Activated CD8-positive, alpha-beta T cell treated with anti-CD3 and anti-CD28 coated beads, Interleukin-2, amount 10 ng/mL, durations not matched to agents 7 days and 5 days (primary cell): ENCODE measurements at regions not wholly inside any gene's neighbourhood (a gene's known extent, or its start where the extent isn't known, plus 50 kb on each side); places are given as distances from the start of the nearest gene placed in this dataset. TPM values are rescaled to one million over a fixed set of nuclear protein-coding genes. Genes with fewer than 3 reads are reported as not detected.

Experiments used
- ATAC-seq: fragments of 150-1000 bp; cut with Tn5 transposase; one replicate; pipeline ENCODE4 v1.10.0; 2021; ENCODE audit warnings: moderate library complexity
- CTCF ChIA-PET: fragments of 350-600 bp; sonication (Branson Sonifier 250); formaldehyde crosslinking; loops from one replicate; lab custom pipeline; 2021; ENCODE audit warnings: antibody characterized with exemption; lab: Charles Lee
- POLR2A ChIA-PET: fragments of 350-600 bp; sonication (Branson Sonifier 250); formaldehyde crosslinking; loops from one replicate; lab custom pipeline; 2021; ENCODE audit warnings: antibody characterized with exemption; lab: Charles Lee
- DNase-seq: peaks from one replicate; pipeline ENCODE4 v3.0.0-alpha.2; 2020
- H3K27ac Mint-ChIP-seq: one replicate; pipeline ENCODE4 v1.8.0; 2021; ENCODE audit warnings: mild to moderate bottlenecking, mixed read lengths
- H3K27me3 Mint-ChIP-seq: one replicate; pipeline ENCODE4 v1.8.0; 2021; ENCODE audit warnings: low read depth, mixed read lengths
- H3K36me3 Mint-ChIP-seq: one replicate; pipeline ENCODE4 v1.8.0; 2021; ENCODE audit warnings: low read depth, mixed read lengths
- H3K4me1 Mint-ChIP-seq: one replicate; pipeline ENCODE4 v1.8.0; 2021; ENCODE audit warnings: low read depth, mixed read lengths
- H3K4me3 Mint-ChIP-seq: one replicate; pipeline ENCODE4 v1.8.0; 2021; ENCODE audit warnings: mild to moderate bottlenecking, mixed read lengths
- H3K9me3 Mint-ChIP-seq: one replicate; pipeline ENCODE4 v1.8.0; 2022; ENCODE audit warnings: mixed read lengths; ENCODE audit not compliant: insufficient read depth
- microRNA-seq: library from miRNA; unstranded; fragments of <30 nt; microRNA quantifications from one replicate; pipeline ENCODE4 v1.2.0, GENCODE V29; 2022

- POLR2A ChIA-PET: no interaction called here
- no peak for DNase-seq
- no peak overlapping the region for H3K4me3 Mint-ChIP-seq
- H3K27me3 Mint-ChIP-seq: no peaks in the 10 kb centered on the region
- peaks cover 3% of the 10 kb centered on the region for H3K4me1 Mint-ChIP-seq
- H3K36me3 Mint-ChIP-seq: no peaks in the 10 kb centered on the region
- no peak for ATAC-seq
- H3K9me3 Mint-ChIP-seq: no peaks in the 10 kb centered on the region
- CTCF ChIA-PET: no interaction called here
- no peak overlapping the region for H3K27ac Mint-ChIP-seq
Observed at GRCh38 chr12:112714166-112714710, 77.3 kb upstream of the RPH3A start.

- ChIA-PET POLR2A (no interaction called here), CTCF (no interaction called here)
- no peak overlapping the region for H3K27ac Mint-ChIP-seq
- no peak overlapping the region for H3K4me3 Mint-ChIP-seq
- H3K27me3 Mint-ChIP-seq: peaks cover 9% of the 10 kb centered on the region
- H3K4me1 Mint-ChIP-seq: peaks cover 3% of the 10 kb centered on the region
- H3K36me3 Mint-ChIP-seq: no peaks in the 10 kb centered on the region
- DNase-seq: no peak
- no peak for ATAC-seq
- no peaks in the 10 kb centered on the region for H3K9me3 Mint-ChIP-seq
Observed at GRCh38 chr12:112716099-112717093, 75.2 kb upstream of the RPH3A start.

GRCh38 chr12:112728864-112729263, 62.7 kb upstream of the RPH3A start:
- ChIA-PET CTCF (no interaction called here), POLR2A (no interaction called here)
- H3K36me3 Mint-ChIP-seq: no peaks in the 10 kb centered on the region
- H3K27ac Mint-ChIP-seq: no peak overlapping the region
- H3K27me3 Mint-ChIP-seq: no peaks in the 10 kb centered on the region
- no peak for ATAC-seq
- no peak overlapping the region for H3K4me3 Mint-ChIP-seq
- DNase-seq: no peak
- H3K4me1 Mint-ChIP-seq: no peaks in the 10 kb centered on the region
- no peaks in the 10 kb centered on the region for H3K9me3 Mint-ChIP-seq

- DNase-seq (no peak), ATAC-seq (no peak)
- H3K27me3 Mint-ChIP-seq: peaks cover 3% of the 10 kb centered on the region
- no peaks in the 10 kb centered on the region for H3K4me1 Mint-ChIP-seq
- ChIA-PET POLR2A (no interaction called here), CTCF (no interaction called here)
- H3K4me3 Mint-ChIP-seq: no peak overlapping the region
- no peak overlapping the region for H3K27ac Mint-ChIP-seq
- no peaks in the 10 kb centered on the region for H3K36me3 Mint-ChIP-seq
- no peaks in the 10 kb centered on the region for H3K9me3 Mint-ChIP-seq
Observed at GRCh38 chr12:112734859-112735695, 56.5 kb upstream of the RPH3A start.

- Mint-ChIP-seq H3K36me3 (no peaks in the 10 kb centered on the region), H3K4me1 (no peaks in the 10 kb centered on the region), H3K27ac (no peak overlapping the region), H3K4me3 (no peak overlapping the region), H3K27me3 (peaks cover 9% of the 10 kb centered on the region), H3K9me3 (no peaks in the 10 kb centered on the region)
- ATAC-seq (no peak), DNase-seq (no peak)
- ChIA-PET CTCF (no interaction called here), POLR2A (no interaction called here)
Observed at GRCh38 chr12:112738531-112738930, 53.0 kb upstream of the RPH3A start.

- ATAC-seq (no peak), DNase-seq (no peak)
- POLR2A ChIA-PET: no interaction called here
- Mint-ChIP-seq H3K9me3 (no peaks in the 10 kb centered on the region), H3K36me3 (no peaks in the 10 kb centered on the region), H3K4me1 (no peaks in the 10 kb centered on the region), H3K27ac (no peak overlapping the region), H3K27me3 (peaks cover 17% of the 10 kb centered on the region), H3K4me3 (no peak overlapping the region)
- CTCF ChIA-PET: no interaction called here
Observed at GRCh38 chr12:112740387-112740934, 51.1 kb upstream of the RPH3A start.

DNA sequence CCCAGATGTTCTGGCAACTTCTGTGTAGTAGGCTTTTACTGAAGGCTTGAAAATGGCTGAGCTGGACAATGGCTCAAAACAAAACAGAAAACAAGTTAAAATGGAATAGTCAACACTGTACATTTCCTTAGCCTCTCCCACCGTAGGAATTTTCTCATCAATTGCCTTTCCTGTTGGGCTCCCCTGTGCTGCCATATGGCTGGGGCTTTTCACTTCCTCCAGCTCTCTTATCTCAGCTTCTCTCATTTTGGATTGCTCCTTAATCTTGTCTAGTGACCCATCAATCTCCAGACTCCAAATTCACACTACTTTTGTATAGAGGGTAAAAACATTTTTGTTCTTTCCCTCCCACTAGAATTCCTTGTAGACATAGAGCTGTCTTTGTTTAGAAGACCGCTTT, 50.4 kb upstream of the RPH3A start:
- ChIA-PET POLR2A (no interaction called here), CTCF (no interaction called here)
- DNase-seq (no peak), ATAC-seq (no peak)
- Mint-ChIP-seq H3K4me1 (no peaks in the 10 kb centered on the region), H3K27ac (no peak overlapping the region), H3K9me3 (no peaks in the 10 kb centered on the region), H3K27me3 (peaks cover 19% of the 10 kb centered on the region), H3K4me3 (no peak overlapping the region), H3K36me3 (no peaks in the 10 kb centered on the region)

Small RNA genes lying in the stretch of these regions (microRNA-seq; reads per million reads assigned to microRNA genes)
- not detected for gene MIR1302-1
